Ishikawa (cell line): ENCODE measurements at regions not wholly inside any gene's neighbourhood (a gene's known extent, or its start where the extent isn't known, plus 50 kb on each side); places are given as distances from the start of the nearest gene placed in this dataset.
A peak's percentile ranks its signal among the peaks of the same experiment; 100 is the strongest.

Source experiments
- CEBPB ChIP-seq: IDR thresholded peaks from 2 replicates; pipeline ENCODE4 v1.6.1; 2012
- CREB1 ChIP-seq: IDR thresholded peaks from 2 replicates; pipeline ENCODE4 v1.6.1; 2012; ENCODE audit warnings: low read depth
- EGR1 ChIP-seq: IDR thresholded peaks from 2 replicates; pipeline ENCODE4 v1.6.1; 2012
- EP300 ChIP-seq: IDR thresholded peaks from 2 replicates; pipeline ENCODE4 v1.6.1; 2012; ENCODE audit warnings: borderline replicate concordance
- FOXM1 ChIP-seq: IDR thresholded peaks from 2 replicates; pipeline ENCODE4 v1.6.1; 2012; ENCODE audit warnings: low read depth, borderline replicate concordance
- NFIC ChIP-seq: IDR thresholded peaks from 2 replicates; pipeline ENCODE4 v1.6.1; 2012
- RAD21 ChIP-seq: IDR thresholded peaks from 2 replicates; pipeline ENCODE4 v1.6.1; 2012; ENCODE audit warnings: low read depth
- TAF1 ChIP-seq: IDR thresholded peaks from 2 replicates; pipeline ENCODE4 v1.6.1; 2012; ENCODE audit warnings: low read depth, mild to moderate bottlenecking
- TCF12 ChIP-seq: IDR thresholded peaks from 2 replicates; pipeline ENCODE4 v1.6.1; 2012; ENCODE audit warnings: low read depth
- TF ChIP-seq, protein P1 (sequence below): IDR thresholded peaks from 2 replicates; pipeline ENCODE4 v1.6.1; 2012
- TF ChIP-seq, protein P2 (sequence below): IDR thresholded peaks from 2 replicates; pipeline ENCODE4 v1.6.1; 2012; ENCODE audit warnings: low read depth, mild to moderate bottlenecking

DNA sequence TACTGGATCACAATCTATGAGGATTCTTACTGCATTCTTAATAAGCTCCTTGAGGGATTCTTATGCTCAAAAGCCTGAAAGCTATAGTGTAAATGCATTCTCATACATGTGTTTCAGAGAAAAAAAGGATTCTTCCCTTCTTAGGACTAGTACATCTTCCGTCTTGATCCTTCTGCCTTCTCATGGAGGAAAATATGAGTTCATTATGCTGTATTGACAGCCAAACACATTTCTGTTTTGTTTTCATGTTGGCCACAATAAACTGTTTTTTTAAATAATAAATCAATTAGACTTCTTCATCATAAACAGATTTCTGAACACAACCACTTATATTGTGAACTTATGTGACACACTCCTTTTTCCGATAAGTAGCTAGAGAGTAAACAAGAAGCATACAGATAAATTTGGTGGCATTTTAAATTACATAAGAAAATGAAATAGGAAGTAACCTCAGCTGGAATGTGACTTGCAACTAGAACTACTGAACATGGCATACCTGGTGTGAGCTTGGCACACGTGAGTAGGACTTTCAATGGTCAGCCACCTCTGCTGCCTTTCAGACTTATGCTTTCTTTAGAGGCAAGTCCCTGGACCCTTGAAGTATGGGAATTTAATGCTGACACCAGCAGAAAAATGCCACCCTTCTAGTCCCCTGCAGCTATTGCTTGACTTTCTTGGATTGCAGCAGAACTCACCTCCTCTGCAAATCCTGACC, 350.4 kb downstream of the BCKDHB start:
- TF ChIP-seq RAD21 (no peak), EP300 (no peak), CEBPB (0 out of 2 replicates have a peak, but pooled peaks have one; percentile 23), NFIC (no peak), FOXM1 (no peak), TCF12 (no peak), TAF1 (no peak), CREB1 (no peak), EGR1 (no peak)
- TF ChIP-seq, protein P1, sequence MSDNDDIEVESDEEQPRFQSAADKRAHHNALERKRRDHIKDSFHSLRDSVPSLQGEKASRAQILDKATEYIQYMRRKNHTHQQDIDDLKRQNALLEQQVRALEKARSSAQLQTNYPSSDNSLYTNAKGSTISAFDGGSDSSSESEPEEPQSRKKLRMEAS: no peak
- TF ChIP-seq, protein P2, sequence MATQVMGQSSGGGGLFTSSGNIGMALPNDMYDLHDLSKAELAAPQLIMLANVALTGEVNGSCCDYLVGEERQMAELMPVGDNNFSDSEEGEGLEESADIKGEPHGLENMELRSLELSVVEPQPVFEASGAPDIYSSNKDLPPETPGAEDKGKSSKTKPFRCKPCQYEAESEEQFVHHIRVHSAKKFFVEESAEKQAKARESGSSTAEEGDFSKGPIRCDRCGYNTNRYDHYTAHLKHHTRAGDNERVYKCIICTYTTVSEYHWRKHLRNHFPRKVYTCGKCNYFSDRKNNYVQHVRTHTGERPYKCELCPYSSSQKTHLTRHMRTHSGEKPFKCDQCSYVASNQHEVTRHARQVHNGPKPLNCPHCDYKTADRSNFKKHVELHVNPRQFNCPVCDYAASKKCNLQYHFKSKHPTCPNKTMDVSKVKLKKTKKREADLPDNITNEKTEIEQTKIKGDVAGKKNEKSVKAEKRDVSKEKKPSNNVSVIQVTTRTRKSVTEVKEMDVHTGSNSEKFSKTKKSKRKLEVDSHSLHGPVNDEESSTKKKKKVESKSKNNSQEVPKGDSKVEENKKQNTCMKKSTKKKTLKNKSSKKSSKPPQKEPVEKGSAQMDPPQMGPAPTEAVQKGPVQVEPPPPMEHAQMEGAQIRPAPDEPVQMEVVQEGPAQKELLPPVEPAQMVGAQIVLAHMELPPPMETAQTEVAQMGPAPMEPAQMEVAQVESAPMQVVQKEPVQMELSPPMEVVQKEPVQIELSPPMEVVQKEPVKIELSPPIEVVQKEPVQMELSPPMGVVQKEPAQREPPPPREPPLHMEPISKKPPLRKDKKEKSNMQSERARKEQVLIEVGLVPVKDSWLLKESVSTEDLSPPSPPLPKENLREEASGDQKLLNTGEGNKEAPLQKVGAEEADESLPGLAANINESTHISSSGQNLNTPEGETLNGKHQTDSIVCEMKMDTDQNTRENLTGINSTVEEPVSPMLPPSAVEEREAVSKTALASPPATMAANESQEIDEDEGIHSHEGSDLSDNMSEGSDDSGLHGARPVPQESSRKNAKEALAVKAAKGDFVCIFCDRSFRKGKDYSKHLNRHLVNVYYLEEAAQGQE: no peak
